GM12892 (cell line): ENCODE measurements at regions not wholly inside any gene's neighbourhood (a gene's known extent, or its start where the extent isn't known, plus 50 kb on each side); places are given as distances from the start of the nearest gene placed in this dataset.

Experiments used
- POLR2A ChIP-seq: IDR thresholded peaks from 2 replicates; pipeline ENCODE4 v1.6.1; 2011; ENCODE audit warnings: low read depth, low read length, control low read depth
- POLR2AphosphoS5 ChIP-seq: IDR thresholded peaks from 2 replicates; pipeline ENCODE4 v1.6.1; 2011; ENCODE audit warnings: low read depth, low read length, control low read depth
- TAF1 ChIP-seq: IDR thresholded peaks from 2 replicates; pipeline ENCODE4 v1.6.1; 2011; ENCODE audit warnings: low read depth, mild to moderate bottlenecking, control low read depth, low read length, borderline replicate concordance

DNA sequence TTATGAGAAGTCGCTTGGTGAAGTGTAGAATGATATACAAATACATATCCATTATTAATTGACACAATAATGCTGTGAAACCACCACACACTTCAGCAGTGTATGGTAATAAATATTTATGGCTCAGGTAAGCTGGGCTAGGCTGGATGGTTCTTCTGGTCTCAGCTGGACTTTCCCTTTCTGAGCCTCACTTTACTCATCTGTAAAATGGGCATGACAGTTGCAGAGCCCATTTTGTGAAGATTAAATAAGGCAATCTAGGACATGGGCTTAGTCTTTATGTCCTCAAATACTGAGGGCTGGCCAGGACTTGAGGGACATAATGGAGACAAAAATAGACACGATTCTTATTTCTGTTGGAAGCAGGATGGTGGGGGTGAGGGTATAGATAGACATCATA, 196.1 kb downstream of the MIAT start:
- TF ChIP-seq POLR2AphosphoS5, result no peak
- no peak for TF ChIP-seq POLR2A
- TF ChIP-seq TAF1, result no peak
